ENCODE measurements at regions not wholly inside any gene's neighbourhood (a gene's known extent, or its start where the extent isn't known, plus 50 kb on each side); places are given as distances from the start of the nearest gene placed in this dataset.
A peak's percentile ranks its signal among the peaks of the same experiment; 100 is the strongest.

- no peak for DNase-seq
- ATAC-seq: no peak
- Histone ChIP-seq H3K9me3 (no peaks in the 10 kb centered on the region), H3K4me3 (no peak overlapping the region), H3K4me1 (no peaks in the 10 kb centered on the region), H3K27ac (no peak overlapping the region), H3K36me3 (ENCODE audit: insufficient read depth in 1 of 2, low read depth in 1 of 2) (no peaks in the 10 kb centered on the region), H3K27me3 (ENCODE audit: insufficient read depth in 3 of 3, low read length in 2 of 3) (no peaks in the 10 kb centered on the region)
- intact Hi-C loops (cut with DNase I): no loop called here
- 40 to 44% (median 40%) methylated on average over 10 of the region's 10 CpGs for whole genome bisulfite sequencing, 3 donors
- TF ChIP-seq CTCF (IDR thresholded peaks at IDR 0.05): no peak
These were observed 362.6 kb downstream of the CNTNAP4 start for GRCh38 chr16:76639685-76640289.

- H3K4me1 ChIP-seq: no peaks in the 10 kb centered on the region
- no peaks in the 10 kb centered on the region for H3K9me3 ChIP-seq
- no peak overlapping the region for H3K27ac ChIP-seq
- no peak for TF ChIP-seq CTCF (IDR thresholded peaks at IDR 0.05)
- DNase-seq: no peak
- no peak for ATAC-seq
- no peak overlapping the region for H3K4me3 ChIP-seq
- no peaks in the 10 kb centered on the region for H3K36me3 ChIP-seq (ENCODE audit: insufficient read depth in 1 of 2, low read depth in 1 of 2)
- H3K27me3 ChIP-seq (ENCODE audit: insufficient read depth in 3 of 3, low read length in 2 of 3): no peaks in the 10 kb centered on the region
- intact Hi-C loops (cut with DNase I): no loop called here
- 67 to 73% (median 73%) methylated on average over 3 of the region's 3 CpGs for WGBS, 3 donors
These were observed 373.4 kb downstream of the CNTNAP4 start for GRCh38 chr16:76650582-76650981.

GRCh38 chr16:76653390-76654026 lies 376.3 kb downstream of the CNTNAP4 start:
- no peaks in the 10 kb centered on the region for H3K27me3 ChIP-seq (ENCODE audit: insufficient read depth in 3 of 3, low read length in 2 of 3)
- 1 to 2% (median 1%) methylated on average over 3 of the region's 3 CpGs for WGBS, 3 donors
- H3K4me3 ChIP-seq: no peak overlapping the region
- no peaks in the 10 kb centered on the region for H3K4me1 ChIP-seq
- intact Hi-C loops (cut with DNase I): no loop called here
- peak; percentile 23 for TF ChIP-seq CTCF (IDR thresholded peaks at IDR 0.05)
- ATAC-seq: no peak
- no peak overlapping the region for H3K27ac ChIP-seq
- H3K9me3 ChIP-seq: no peaks in the 10 kb centered on the region
- H3K36me3 ChIP-seq (ENCODE audit: insufficient read depth in 1 of 2, low read depth in 1 of 2): no peaks in the 10 kb centered on the region
- DNase-seq: no peak

GRCh38 chr16:76654088-76654820 lies 377.1 kb downstream of the CNTNAP4 start:
- Histone ChIP-seq H3K4me1 (no peaks in the 10 kb centered on the region), H3K36me3 (ENCODE audit: insufficient read depth in 1 of 2, low read depth in 1 of 2) (no peaks in the 10 kb centered on the region), H3K4me3 (no peak overlapping the region), H3K27ac (no peak overlapping the region), H3K27me3 (ENCODE audit: insufficient read depth in 3 of 3, low read length in 2 of 3) (no peaks in the 10 kb centered on the region), H3K9me3 (no peaks in the 10 kb centered on the region)
- no peak for ATAC-seq
- no peak for DNase-seq
- TF ChIP-seq CTCF (IDR thresholded peaks at IDR 0.05): no peak
- intact Hi-C loops (cut with DNase I): no loop called here
- 42 to 54% (median 50%) methylated on average over 4 of the region's 4 CpGs for WGBS, 3 donors
